DND-41 (cell line): ENCODE measurements at regions not wholly inside any gene's neighbourhood (a gene's known extent, or its start where the extent isn't known, plus 50 kb on each side); places are given as distances from the start of the nearest gene placed in this dataset.

Experiments
- ATAC-seq: fragments of 200-7000 bp; cut with Tn5 transposase; 3 replicates; pipeline ENCODE4 v1.9.1; 2021; ENCODE audit warnings: low read depth; ENCODE audit not compliant: insufficient read depth
- DNase-seq: peaks from one replicate; pipeline ENCODE4 v3.0.0-alpha.2; 2020
- H2AFZ ChIP-seq: 2 replicates; pipeline ENCODE4 v1.6.0; 2012; ENCODE audit warnings: low read depth, low read length
- H3K27ac ChIP-seq: 2 replicates; pipeline ENCODE4 v1.5.1; 2012; ENCODE audit warnings: low read length, inconsistent platforms
- H3K27me3 ChIP-seq: fragments of 200-600 bp; sonication (generic); 2 replicates; pipeline ENCODE4 v1.6.0; 2012; ENCODE audit warnings: low read length, mild to moderate bottlenecking, inconsistent platforms; ENCODE audit not compliant: insufficient read depth, poor library complexity
- H3K36me3 ChIP-seq: 2 replicates; pipeline ENCODE4 v1.5.1; 2012; ENCODE audit warnings: low read length, inconsistent platforms; ENCODE audit not compliant: insufficient read depth
- H3K4me1 ChIP-seq: 2 replicates; pipeline ENCODE4 v1.5.1; 2012; ENCODE audit warnings: mild to moderate bottlenecking, low read length; ENCODE audit not compliant: insufficient read depth
- H3K4me2 ChIP-seq: 2 replicates; pipeline ENCODE4 v1.6.0; 2012; ENCODE audit warnings: mild to moderate bottlenecking, moderate library complexity, low read length, inconsistent platforms; ENCODE audit not compliant: insufficient read depth
- H3K4me3 ChIP-seq, 2 experiments: fragments of 200-600 bp in 1 of 2; shearing (Covaris generic) in 1 of 2; 2 replicates each; pipeline ENCODE4 v1.5.1; 2012 to 2016; ENCODE audit warnings: inconsistent platforms in 2 of 2, low read length in 2 of 2, mild to moderate bottlenecking in 2 of 2, low read depth in 1 of 2, moderate library complexity in 1 of 2
- H3K79me2 ChIP-seq: 2 replicates; pipeline ENCODE4 v1.6.0; 2012; ENCODE audit warnings: low read length, inconsistent platforms; ENCODE audit not compliant: insufficient read depth
- H3K9ac ChIP-seq: 2 replicates; pipeline ENCODE4 v1.6.0; 2012; ENCODE audit warnings: low read depth, mild to moderate bottlenecking, inconsistent platforms, low read length, moderate library complexity
- H3K9me3 ChIP-seq: 2 replicates; pipeline ENCODE4 v1.5.1; 2012; ENCODE audit warnings: low read length, moderate library complexity, mild to moderate bottlenecking, inconsistent platforms; ENCODE audit not compliant: insufficient read depth, severe bottlenecking
- H4K20me1 ChIP-seq: 2 replicates; pipeline ENCODE4 v1.6.0; 2012; ENCODE audit warnings: low read length; ENCODE audit not compliant: insufficient read depth
- CTCF ChIP-seq: IDR thresholded peaks from 2 replicates; pipeline ENCODE4 v1.5.1; 2012; ENCODE audit warnings: borderline replicate concordance, low read length, moderate library complexity, mild to moderate bottlenecking; ENCODE audit not compliant: poor library complexity, severe bottlenecking; ENCODE audit errors: extremely low read depth
- EZH2 ChIP-seq: IDR thresholded peaks from 3 replicates; pipeline ENCODE4 v1.6.1; 2012; ENCODE audit warnings: borderline replicate concordance, low read depth, mild to moderate bottlenecking, moderate library complexity, low read length, inconsistent platforms; ENCODE audit not compliant: severe bottlenecking

GRCh38 chr2:62407838-62408237 lies 98.2 kb downstream of the TMEM17 start:
- no peak overlapping the region for H3K9ac ChIP-seq
- no peak overlapping the region for H2AFZ ChIP-seq
- no peaks in the 10 kb centered on the region for H3K36me3 ChIP-seq
- no peak overlapping the region for H3K27ac ChIP-seq
- no peak overlapping the region for H3K4me2 ChIP-seq
- H3K9me3 ChIP-seq: no peaks in the 10 kb centered on the region
- TF ChIP-seq CTCF: no peak
- no peak for TF ChIP-seq EZH2
- H4K20me1 ChIP-seq: no peaks in the 10 kb centered on the region
- H3K79me2 ChIP-seq: no peaks in the 10 kb centered on the region
- no peaks in the 10 kb centered on the region for H3K27me3 ChIP-seq
- DNase-seq (no peak), ATAC-seq (no peak)
- H3K4me1 ChIP-seq: peaks cover 6% of the 10 kb centered on the region
- no peak overlapping the region for H3K4me3 ChIP-seq

DNA sequence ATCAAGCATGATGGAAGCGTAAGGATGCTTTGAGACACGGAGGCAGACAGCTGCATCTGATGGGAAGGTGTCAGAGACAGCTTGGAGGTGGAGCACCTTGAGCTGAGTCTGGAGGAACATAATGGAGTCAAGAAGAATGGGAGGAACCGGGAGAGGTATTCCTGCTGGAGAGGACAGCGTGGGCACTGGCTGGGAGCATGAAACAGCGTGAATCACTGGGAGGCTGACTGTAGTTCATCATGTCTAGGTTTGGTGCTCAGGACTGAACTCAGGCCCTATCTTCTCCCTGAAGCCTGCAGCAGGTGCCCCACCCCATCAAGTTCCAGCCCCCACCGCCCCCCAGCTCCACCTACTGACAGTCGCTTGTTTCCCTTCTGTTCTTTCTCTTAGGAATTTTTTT lies 98.6 kb downstream of the TMEM17 start:
- Histone ChIP-seq H3K4me3 (no peak overlapping the region), H3K4me1 (peaks cover 6% of the 10 kb centered on the region), H2AFZ (no peak overlapping the region), H3K9ac (no peak overlapping the region), H3K4me2 (no peak overlapping the region), H3K36me3 (no peaks in the 10 kb centered on the region), H4K20me1 (no peaks in the 10 kb centered on the region), H3K79me2 (no peaks in the 10 kb centered on the region), H3K27ac (no peak overlapping the region), H3K9me3 (no peaks in the 10 kb centered on the region), H3K27me3 (no peaks in the 10 kb centered on the region)
- DNase-seq (no peak), ATAC-seq (no peak)
- no peak for TF ChIP-seq EZH2
- no peak for TF ChIP-seq CTCF

GRCh38 chr2:62406573-62407043 lies 99.4 kb downstream of the TMEM17 start:
- Histone ChIP-seq H4K20me1 (no peaks in the 10 kb centered on the region), H3K36me3 (no peaks in the 10 kb centered on the region), H3K4me3 (no peak overlapping the region), H3K27ac (no peak overlapping the region), H3K4me2 (no peak overlapping the region), H2AFZ (no peak overlapping the region), H3K27me3 (no peaks in the 10 kb centered on the region), H3K9ac (no peak overlapping the region), H3K79me2 (no peaks in the 10 kb centered on the region), H3K9me3 (no peaks in the 10 kb centered on the region), H3K4me1 (peaks cover 2% of the 10 kb centered on the region; the same call in 1 of the 2 replicates)
- TF ChIP-seq EZH2 (no peak), CTCF (no peak)
- no peak for DNase-seq
- ATAC-seq: no peak

GRCh38 chr2:62404913-62405312 lies 101.1 kb downstream of the TMEM17 start:
- ATAC-seq (no peak), DNase-seq (no peak)

More at GRCh38 chr2:62404913-62405312, 101.1 kb downstream of the TMEM17 start:
- Histone ChIP-seq H3K36me3 (no peaks in the 10 kb centered on the region), H3K27ac (no peak overlapping the region), H4K20me1 (no peaks in the 10 kb centered on the region), H3K9me3 (no peaks in the 10 kb centered on the region), H3K9ac (no peak overlapping the region), H3K27me3 (no peaks in the 10 kb centered on the region), H3K4me1 (no peaks in the 10 kb centered on the region), H2AFZ (no peak overlapping the region), H3K4me2 (no peak overlapping the region), H3K4me3 (no peak overlapping the region), H3K79me2 (no peaks in the 10 kb centered on the region)
- TF ChIP-seq EZH2 (no peak), CTCF (no peak)
